IPS-NIHi7 (cell line): ENCODE measurements at regions not wholly inside any gene's neighbourhood (a gene's known extent, or its start where the extent isn't known, plus 50 kb on each side); places are given as distances from the start of the nearest gene placed in this dataset.
"Not testable (repeated sequence)": the region's sequence is repeated elsewhere in the genome, so short reads cannot be mapped to it uniquely, and the experiment has no call there.

ENCODE experiments used
- DNase-seq: peaks from one replicate; pipeline ENCODE4 v3.0.0; 2012; ENCODE audit warnings: mixed read lengths; ENCODE audit errors: extremely low spot score

DNA sequence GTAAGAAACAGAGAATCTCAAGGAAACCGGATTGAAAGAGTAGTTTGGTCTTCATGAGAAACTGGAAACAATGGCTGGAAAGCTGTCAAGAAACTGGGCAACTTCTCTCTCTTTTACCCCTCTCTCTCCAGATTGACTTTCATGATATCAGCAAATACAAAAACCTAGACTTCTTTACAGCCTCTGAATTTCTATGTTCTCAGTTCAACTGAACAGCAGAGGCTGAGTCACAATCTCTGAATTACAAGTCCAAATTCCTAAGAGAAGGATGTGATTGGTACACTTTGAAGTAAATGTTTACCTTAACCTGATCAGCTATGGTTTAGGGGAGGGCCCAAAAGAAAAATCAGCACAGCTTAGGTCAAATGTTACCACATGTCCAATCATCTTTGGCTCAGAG, 974.9 kb downstream of the RPA4 start:
- no peak for DNase-seq

DNA sequence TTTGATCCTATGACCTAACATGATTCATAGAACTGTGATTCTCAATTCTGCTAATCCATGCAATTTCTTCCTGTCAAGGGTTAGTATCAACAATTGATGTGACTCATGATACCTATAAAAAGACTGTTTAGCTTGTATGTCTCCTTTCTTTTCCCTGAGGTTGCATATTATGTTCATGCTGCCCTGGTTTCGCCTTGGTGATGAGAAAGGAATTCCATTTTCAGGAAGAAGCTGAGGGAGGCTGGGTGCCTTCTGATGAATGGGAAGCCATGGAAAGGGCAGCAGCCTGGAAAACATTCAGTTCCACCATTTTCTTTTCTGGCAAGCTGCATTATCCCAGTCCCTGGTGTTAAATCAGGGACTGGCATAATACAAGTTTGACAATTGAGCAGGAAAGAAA, 976.5 kb downstream of the RPA4 start:
- DNase-seq, result no peak

DNA sequence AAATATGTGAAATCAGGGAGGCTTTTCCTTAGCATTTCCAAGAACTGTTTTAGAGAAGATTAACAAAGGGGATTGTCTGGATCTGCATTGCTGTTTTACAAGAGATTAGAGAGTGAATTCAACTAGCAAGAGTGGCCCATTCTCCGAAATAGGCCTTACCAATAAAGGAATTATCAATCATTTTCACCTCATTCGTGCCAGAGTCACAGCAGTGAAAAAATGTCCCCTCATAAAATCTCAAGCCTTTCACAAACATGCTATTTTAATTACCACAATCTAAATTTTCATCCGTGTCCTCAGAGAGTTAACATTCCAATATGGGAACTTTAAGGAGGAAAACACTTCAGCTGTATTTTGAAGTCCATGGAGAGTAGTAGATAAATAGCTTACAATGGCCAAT, 979.6 kb downstream of the RPA4 start:
- DNase-seq, result no peak

DNA sequence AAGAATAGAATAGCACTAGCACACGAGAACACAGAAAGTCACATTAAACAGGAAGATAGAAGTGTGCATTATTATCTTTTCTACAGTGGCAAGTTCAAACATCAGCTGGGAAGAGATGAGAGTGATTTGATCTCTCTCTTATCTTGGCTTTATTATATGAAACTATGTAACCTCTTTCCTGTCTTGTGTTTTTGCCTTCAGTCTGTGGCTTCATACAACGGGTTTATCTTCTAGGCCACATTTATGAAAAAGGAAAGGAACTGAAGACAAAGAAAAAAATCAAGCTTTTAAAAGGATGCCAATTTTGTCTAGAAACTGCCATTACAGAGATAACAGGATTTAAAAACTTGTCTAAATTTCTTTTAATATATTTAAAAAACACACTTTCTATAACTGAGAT, 983.6 kb downstream of the RPA4 start:
- DNase-seq, result no peak

DNA sequence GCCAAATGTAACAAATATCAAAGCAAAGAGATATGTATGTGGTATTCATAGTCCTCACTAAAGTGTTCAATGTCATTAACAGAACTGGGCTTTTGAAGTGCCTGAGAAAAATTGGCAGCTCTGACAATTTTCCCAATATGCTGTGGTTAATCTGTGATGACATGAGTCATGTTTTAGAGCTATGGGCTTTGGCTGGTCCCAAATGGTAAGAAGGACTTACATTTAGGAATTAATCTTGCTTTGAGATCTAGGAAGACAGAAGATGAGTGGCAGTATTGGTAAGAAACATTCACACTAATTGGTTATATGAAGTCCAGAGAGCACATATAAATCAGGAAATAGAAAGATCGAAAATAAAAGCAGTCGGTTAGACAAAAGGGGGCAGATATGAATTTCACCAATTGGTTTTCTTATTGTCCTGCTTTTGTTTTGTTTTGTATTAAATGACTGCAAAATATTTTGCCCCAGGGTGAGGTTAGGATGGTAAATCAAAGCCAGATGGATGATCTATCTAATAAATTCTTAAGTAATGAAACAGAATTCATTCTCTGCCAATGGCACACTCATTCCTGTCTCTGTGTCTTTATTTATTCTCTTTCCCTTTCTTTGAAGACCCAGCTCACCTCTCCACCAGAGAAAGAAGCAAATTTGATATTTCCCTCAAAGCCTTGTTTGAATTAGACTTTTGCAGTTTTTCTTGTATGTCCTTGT, 993.1 kb downstream of the RPA4 start:
- no peak for DNase-seq

DNA sequence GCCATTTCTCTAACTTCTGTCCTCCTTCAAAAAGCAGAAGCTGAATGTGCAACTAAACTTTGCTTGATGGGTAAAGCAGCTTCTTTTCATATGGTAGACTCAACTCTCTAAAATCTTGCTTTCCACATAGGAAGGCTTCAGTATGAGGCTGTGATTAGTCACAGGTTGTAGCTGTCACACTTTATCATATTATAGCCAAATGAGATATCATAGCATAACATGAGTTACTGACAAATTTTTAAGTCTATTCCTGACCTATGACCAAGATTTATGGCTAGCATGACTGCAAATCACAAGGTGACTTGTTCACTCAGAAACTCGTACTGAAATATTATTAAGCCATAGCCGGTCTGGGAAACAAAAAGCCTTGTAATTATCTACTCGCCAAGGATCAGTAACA, 998.6 kb downstream of the RPA4 start:
- no peak for DNase-seq

DNA sequence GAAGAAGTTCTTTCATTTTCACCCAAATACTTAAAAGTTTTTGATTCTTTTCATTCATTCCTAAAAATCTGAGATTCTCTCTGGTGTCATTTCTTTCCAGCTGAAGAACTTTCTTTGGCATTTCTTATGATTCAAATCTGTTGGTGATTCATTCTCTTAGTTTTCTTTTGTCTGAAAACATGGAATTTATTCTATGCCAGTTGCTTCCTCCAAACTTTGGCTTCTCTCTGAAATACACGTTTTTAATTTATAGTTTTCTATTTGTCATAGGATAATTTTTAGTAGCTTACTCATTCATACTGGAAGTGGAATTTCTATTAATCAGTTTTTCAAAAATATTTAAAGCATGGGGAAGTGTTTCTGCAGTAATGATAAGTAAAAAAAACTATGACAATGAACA, 1012.0 kb downstream of the RPA4 start:
- no peak for DNase-seq

DNA sequence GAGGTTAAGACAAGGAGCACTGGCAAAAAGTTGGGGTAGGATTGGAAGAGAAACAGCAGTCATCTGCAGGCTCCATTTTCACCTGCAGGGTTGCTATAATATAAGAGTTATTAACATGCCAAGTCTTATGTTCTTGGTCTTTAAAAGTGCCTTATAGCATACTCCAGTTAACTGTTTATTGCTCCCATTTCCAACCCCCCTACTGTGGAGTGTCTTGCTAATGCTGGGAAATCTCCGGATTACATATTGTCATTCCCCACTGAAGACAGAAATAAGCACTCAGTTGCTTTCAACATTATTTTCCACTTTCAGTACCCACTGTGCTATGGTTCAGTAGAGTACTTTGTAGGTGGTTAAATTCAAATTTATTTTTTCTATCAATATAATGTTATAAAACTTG, 1014.3 kb downstream of the RPA4 start:
- no peak for DNase-seq

DNA sequence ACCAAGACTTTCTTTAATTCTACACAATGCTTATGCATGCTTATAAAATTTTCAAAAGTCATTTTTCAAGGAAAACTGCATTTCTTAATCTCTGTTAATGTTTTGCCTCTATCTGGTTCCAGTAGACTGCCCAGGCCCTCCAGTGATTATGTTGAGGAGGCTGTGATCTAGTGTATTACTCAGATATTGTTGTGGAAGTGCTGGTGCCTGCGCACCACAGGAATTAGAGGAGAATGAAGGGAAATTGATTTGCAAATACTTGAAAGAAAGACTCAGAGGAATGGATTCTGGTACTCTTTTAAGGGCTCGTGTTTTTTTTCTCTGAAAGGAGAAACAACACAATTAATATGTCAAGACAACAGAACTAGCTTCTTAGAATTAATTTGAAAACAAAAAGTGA, 1015.1 kb downstream of the RPA4 start:
- no peak for DNase-seq

DNA sequence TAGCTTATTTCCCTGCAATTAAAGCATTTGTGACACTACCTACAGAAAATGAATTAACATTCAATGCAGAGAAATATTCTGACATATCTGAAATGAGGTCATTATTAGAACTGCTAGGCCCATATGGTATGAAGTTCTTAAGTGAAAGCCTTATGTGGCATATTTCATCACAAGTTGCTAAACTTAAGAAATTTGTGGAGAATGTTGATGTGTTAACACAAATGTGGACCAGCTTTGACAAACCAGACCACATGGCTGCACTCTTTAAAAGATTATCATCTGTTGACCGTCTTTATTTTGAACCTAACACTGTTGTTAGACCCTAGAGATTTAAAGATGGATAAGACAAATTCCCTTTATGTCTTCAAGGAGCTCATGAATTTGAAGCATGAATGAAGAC, 1024.1 kb downstream of the RPA4 start:
- DNase-seq, result no peak

DNA sequence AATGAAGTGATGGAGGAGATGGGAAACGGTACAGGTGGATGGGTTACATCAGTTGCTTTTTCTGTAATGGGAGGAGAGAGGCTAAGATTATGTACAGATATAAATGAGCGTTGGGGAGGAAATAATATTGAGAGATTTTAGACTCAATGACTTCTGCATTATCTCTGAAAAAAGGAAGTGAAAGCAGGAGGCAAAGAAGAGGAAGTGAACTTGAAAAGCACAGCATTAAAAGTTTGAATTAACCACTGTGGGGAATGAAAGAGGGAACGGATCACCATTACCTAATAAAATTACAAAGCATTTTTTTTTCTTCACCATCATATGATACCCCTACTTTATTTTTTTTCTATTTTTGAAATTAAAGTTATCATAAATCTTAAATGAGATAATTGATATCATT, 1025.5 kb downstream of the RPA4 start:
- DNase-seq, result no peak

DNA sequence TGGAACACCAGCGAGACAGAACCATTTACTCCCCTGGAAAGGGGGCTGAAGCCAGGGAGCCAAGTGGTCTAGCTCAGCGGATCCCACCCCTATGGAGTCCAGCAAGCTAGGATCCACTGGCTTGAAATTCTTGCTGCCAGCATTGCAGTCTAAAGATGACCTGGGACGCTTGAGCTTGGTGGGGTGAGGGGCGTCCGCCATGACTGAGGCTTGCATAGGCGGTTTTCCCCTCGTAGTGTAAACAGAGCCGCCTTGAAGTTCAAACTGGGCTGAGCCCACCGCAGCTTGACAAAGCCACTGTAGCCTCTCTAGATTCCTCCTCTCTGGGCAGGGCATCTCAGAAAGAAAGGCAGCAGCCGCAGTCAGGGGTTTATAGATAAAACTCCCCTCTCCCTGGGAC, 1031.7 kb downstream of the RPA4 start:
- not testable (repeated sequence) for DNase-seq

DNA sequence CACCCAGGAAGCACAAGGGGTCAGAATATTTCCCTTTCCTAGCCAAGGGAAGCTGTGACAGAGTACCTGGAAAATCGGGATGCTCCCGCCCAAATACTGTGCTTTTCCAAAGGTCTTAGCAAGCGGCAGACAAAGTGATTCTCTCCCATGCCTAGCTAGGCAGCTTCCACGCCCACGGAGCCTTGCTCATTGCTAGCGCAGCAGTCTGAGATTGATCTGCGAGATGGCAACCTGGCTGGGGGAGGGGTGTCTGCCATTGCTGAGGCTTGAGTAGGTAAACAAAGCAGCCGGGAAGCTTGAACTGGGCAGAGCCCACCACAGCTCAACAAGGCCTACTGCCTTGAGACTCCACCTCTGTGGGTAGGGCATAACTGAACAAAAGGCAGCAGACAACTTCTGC, 1037.5 kb downstream of the RPA4 start:
- DNase-seq, result not testable (repeated sequence)

DNA sequence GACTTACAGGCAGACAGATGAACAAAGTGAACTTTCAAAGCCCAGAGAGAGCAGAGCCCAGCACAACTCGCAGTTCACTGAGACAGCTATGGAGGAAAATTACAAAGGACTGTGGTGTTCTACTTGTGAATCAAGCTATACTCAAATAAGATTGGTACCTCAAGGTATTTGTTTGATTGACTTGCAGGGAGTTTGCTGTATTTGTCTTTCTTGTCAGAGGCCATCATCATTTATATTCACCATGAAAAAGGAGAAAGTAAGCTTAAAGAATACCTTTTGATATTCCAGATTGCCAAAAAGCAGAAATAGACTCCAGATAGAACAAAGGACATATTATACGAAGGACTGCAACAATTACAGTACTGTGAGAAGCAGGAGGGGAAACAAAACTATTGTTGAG, 1047.9 kb downstream of the RPA4 start:
- DNase-seq, result no peak

DNA sequence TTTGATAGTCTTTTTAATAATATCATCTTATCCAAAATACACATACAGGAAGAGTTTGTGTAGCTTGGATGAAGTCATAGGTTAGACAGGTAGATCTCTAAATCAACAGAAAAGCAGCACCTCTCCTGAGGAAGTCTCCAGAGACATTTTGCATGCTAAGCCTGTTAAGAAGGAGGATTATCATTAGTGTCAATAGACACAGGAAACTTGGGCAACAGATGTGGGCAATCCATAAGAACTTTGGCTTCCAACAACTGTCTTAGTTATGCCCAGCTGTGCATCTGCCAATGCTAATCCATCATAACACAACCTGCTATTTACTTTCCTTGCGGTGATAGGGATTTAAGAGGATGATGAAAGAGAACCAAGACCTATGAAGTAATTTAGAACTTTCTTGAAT, 1052.6 kb downstream of the RPA4 start:
- no peak for DNase-seq

DNA sequence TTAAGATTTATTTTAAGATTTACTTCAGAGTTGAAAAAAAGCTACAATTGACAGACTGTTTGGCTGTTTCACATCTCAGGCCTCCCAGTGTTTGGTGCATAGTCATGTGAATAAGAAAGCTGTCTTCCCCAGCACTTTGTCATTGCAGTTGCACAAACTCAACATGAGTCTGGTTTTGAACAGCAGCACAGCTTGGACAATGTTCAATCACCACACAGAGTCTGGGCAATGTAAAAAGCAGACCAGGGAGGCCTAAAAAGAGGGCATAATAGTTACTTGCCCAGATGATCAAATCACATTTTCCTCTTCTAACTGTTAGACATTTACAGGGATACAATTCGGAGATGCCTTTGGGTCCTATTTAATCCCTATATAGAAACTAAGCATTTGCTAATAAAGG, 1055.0 kb downstream of the RPA4 start:
- DNase-seq, result no peak

DNA sequence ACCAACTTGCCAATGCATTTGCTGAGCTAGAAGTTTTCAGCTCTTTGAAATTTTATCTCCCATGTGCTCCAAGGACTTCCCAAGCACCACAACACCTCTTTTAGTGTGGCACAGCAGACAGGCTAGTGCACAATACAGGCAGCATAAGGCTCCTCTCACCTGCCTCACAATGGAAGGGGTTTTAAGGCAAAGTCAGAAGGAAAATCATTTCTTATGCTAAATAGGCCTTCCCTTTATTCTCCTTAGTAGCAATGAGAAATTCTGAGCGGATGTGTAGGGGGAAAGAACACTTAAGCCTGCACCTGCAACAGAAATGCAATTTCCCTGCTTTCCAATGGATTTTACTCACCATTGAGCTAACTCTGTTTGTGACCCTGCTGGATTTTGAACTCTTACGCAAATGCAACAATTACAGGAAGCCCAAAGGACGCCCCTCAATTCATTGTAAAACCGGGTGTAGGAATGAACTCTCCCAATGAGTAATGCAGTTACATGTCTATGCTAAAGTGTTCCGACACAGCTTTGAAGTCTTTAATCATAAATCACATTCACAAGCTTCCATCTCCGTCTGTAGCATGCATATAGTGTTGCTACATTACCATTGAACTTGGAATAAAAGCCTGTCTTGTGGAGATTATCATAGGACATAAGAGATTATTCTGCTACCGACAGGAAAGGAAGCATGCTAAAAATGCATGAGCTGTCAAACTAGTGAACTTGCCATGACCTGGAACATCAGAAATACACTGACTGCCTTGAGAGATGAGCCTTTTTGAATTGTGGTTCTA, 1084.9 kb downstream of the RPA4 start:
- DNase-seq, result peak; percentile 15

DNA sequence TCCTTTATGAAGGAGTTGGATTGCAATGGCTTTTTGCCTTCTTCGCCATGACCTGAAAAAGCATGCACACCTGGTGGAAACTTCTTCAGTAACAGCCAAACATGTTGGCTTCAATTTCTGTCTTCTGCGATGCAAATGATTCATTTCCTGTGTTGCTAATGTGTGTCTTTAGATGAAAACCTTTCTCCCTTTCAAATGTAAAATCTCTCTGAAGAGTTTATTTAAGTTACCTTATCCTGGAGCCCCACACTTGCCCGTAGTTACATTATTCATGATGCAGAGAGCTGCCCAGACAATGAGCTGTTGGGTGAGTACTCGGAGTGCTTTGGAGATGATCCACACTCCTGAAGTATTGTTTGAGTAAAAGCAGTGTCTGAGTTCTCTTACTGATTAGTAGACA, 1100.9 kb downstream of the RPA4 start:
- peak; percentile 61 for DNase-seq

DNA sequence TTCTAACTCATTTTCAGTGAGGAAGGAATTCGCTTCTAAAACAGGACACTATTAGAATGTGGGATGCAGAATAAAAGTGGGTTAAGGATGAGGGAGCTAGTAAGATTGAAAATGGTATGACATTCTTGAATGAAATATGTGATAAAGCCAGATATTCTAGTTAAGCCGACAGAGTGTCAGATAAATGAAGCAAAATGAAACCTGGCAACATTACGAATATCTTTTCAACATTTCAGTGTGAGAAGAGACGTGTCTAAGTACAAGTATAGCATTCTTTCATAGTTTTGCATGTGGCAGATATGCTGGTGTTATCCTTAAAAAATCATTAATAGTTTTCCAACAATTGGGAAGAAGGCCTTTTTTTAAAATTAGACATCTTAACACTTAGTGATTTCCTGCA, 1101.4 kb downstream of the RPA4 start:
- DNase-seq, result no peak

DNA sequence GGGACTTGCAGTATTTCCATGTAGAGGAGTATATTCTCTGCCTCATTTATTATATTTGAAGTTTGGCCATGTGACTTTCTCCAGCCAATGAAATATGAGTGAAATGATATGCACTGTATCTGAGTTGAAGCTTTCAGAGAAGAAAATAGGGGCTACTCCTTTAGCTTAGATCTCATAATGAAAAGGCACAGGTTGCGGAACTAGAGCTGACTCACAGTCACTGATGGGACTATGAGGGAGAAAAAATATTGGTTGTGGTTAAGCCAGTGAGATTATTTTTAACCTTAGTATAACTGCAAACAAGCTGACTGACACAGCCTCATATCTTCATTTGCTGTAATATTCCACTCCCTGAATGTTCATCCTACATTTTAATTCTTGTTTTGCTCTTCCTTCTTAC, 1104.3 kb downstream of the RPA4 start:
- DNase-seq, result no peak

DNA sequence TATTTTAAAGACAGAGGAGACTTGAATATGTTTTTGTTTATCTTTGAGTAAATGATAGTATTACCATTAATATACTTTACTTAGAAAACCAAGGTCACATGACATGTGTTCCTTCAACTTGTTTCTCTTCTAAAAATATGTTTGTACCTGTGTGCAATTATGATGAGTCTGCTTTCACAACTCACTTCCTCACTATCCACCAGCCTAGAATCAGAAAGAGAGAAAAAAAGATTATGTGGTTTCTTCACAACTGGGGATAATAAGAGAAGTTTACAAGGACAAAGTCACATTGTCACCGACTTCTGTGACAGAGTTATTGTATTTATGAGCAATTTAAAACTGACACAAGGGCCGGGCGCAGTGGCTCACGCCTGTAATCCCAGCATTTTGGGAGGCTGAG, 1112.1 kb downstream of the RPA4 start:
- no peak for DNase-seq

DNA sequence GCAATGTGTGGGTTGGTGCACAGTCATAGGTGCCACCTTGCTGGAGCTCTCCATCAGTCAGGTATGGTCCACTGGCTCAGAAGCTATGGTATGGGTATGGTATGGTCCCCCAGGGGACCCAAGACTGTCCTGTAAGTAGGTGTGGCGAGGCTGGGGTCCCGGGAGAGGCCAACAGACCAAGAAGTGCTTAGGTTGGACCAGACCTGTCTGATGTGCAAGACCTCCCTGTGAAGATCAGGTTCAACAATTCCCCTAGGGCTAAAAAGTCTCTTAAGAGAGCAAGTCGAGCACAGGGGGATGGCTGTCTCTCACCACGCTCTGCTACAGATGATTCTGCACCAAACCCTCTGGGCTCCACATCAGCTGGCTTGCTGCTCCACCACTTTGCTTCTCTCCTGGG, 1145.0 kb downstream of the RPA4 start:
- DNase-seq, result no peak

DNA sequence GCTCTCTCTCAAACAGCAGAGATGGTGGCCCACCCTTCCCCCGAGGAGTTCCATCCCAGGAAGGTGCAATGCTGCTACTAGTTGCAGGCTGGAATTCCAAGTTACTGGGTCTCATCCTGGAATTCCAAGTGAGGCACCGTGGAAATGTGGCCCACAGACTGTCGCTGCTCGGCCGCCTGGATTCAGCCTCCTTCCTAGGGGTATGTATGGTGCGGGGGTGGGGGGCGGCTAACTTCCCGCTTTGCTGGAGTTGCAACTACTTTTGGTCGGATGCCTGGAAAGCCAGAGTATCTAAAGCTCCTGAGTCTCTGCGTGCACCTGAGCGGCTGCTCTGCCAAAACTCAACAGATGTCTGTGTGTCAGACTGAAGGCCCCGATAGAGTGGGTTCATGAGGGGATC, 1146.2 kb downstream of the RPA4 start:
- DNase-seq, result no peak

DNA sequence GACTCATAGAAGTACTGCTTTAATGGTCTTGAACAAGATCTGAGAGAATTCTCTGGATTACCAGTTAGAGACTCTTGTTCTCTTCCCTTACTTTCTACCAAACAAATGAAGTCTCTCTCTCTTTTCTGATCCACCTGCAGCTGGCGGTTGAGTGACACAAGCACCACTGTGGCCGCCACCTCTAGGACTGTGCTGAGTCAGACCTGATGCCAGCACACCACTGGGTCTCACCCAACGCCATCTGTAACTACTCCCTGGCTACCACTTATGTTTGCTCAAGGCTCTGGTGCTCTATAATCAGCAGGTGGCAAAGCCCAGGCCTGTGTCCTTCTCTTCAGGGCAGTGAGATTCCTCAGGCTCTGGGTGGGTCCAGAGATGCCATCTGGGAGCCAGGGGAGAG, 1173.5 kb downstream of the RPA4 start:
- no peak for DNase-seq
